IMR-90 (cell line): ENCODE measurements at regions not wholly inside any gene's neighbourhood (a gene's known extent, or its start where the extent isn't known, plus 50 kb on each side); places are given as distances from the start of the nearest gene placed in this dataset.

Source experiments
- ATAC-seq: fragments of 200-7000 bp; cut with Tn5 transposase; 2 replicates; pipeline ENCODE4 v1.9.1; 2020; ENCODE audit warnings: low read depth, mild to moderate bottlenecking, moderate library complexity
- BruUV-seq: library from RNA; stranded (reverse); fragments of 400-500 nt; replicated peaks from 2 replicates; lab custom pipeline; 2021; lab: Mats Ljungman, UMichigan
- CTCF ChIA-PET: fragments of 300-600 bp; formaldehyde crosslinking; extraction: SDS; loops from one replicate; lab custom pipeline; 2021; ENCODE audit warnings: antibody characterized with exemption; lab: Yijun Ruan, JAX
- POLR2A ChIA-PET: fragments of 300-600 bp; sonication (Branson Sonifier 250); formaldehyde crosslinking; loops from one replicate; lab custom pipeline; 2022; ENCODE audit warnings: antibody characterized with exemption; ENCODE audit not compliant: unreplicated experiment; lab: Charles Lee
- DNase-seq: peaks from one replicate; pipeline ENCODE4 v3.0.0; 2013
- H2AFZ ChIP-seq: replicated peaks from 2 replicates; pipeline ENCODE3; 2013; ENCODE audit warnings: low read length, mild to moderate bottlenecking; ENCODE audit not compliant: poor library complexity
- H2AK5ac ChIP-seq: 2 replicates; pipeline ENCODE4 v1.6.1; 2013; ENCODE audit warnings: low read depth, low read length, inconsistent platforms
- H2AK9ac ChIP-seq: replicated peaks from 2 replicates; pipeline ENCODE3; 2013; ENCODE audit warnings: mild to moderate bottlenecking, low read depth, low read length, moderate library complexity; ENCODE audit not compliant: poor library complexity
- H2BK120ac ChIP-seq: 2 replicates; pipeline ENCODE4 v1.6.1; 2013; ENCODE audit warnings: low read depth, low read length, inconsistent platforms
- H2BK15ac ChIP-seq: 3 replicates; pipeline ENCODE4 v1.6.1; 2013; ENCODE audit warnings: low read depth, low read length, inconsistent platforms
- H2BK20ac ChIP-seq: 2 replicates; pipeline ENCODE4 v1.6.1; 2013; ENCODE audit warnings: low read depth, mild to moderate bottlenecking, inconsistent platforms, low read length, moderate library complexity
- H2BK5ac ChIP-seq: 2 replicates; pipeline ENCODE4 v1.6.1; 2013; ENCODE audit warnings: mild to moderate bottlenecking, low read depth, low read length, inconsistent platforms; ENCODE audit not compliant: poor library complexity, severe bottlenecking
- H3K14ac ChIP-seq: replicated peaks from 2 replicates; pipeline ENCODE4 v1.6.1; 2013; ENCODE audit warnings: low read depth, low read length, inconsistent platforms
- H3K18ac ChIP-seq: 2 replicates; pipeline ENCODE4 v1.6.1; 2013; ENCODE audit warnings: low read depth, low read length, control low read depth
- H3K23ac ChIP-seq: 2 replicates; pipeline ENCODE4 v1.6.1; 2013; ENCODE audit warnings: low read depth, low read length, inconsistent platforms
- H3K27ac ChIP-seq: 2 replicates; pipeline ENCODE4 v1.5.1; 2013; ENCODE audit warnings: mild to moderate bottlenecking, control low read depth, low read length; ENCODE audit not compliant: insufficient read depth
- H3K27me3 ChIP-seq: 2 replicates; pipeline ENCODE4 v1.6.1; 2013; ENCODE audit warnings: low read length; ENCODE audit not compliant: control insufficient read depth, insufficient read depth
- H3K36me3 ChIP-seq: 2 replicates; pipeline ENCODE4 v1.6.1; 2013; ENCODE audit warnings: low read length, mixed read lengths; ENCODE audit not compliant: control insufficient read depth, insufficient read depth
- H3K4ac ChIP-seq: 2 replicates; pipeline ENCODE4 v1.6.1; 2013; ENCODE audit warnings: low read depth, low read length, inconsistent platforms
- H3K4me1 ChIP-seq: 2 replicates; pipeline ENCODE4 v1.6.1; 2013; ENCODE audit warnings: low read length, mixed read lengths; ENCODE audit not compliant: control insufficient read depth, insufficient read depth
- H3K4me2 ChIP-seq: 2 replicates; pipeline ENCODE4 v1.6.1; 2013; ENCODE audit warnings: low read depth, mild to moderate bottlenecking, control low read depth, low read length, moderate library complexity
- H3K4me3 ChIP-seq: 2 replicates; pipeline ENCODE4 v1.5.1; 2013; ENCODE audit warnings: low read depth, mild to moderate bottlenecking, control low read depth, low read length, moderate library complexity; ENCODE audit not compliant: insufficient read depth
- H3K56ac ChIP-seq: 2 replicates; pipeline ENCODE4 v1.6.1; 2013; ENCODE audit warnings: low read length, inconsistent platforms; ENCODE audit not compliant: insufficient read depth; ENCODE audit errors: extremely low read depth
- H3K79me1 ChIP-seq, 2 experiments: 2 replicates each; pipeline ENCODE4 v1.6.1; 2013; ENCODE audit warnings: low read length in 2 of 2, inconsistent platforms in 1 of 2, low read depth in 1 of 2
- H3K9ac ChIP-seq: 2 replicates; pipeline ENCODE4 v1.6.1; 2013; ENCODE audit warnings: low read depth, low read length, control low read depth
- H3K9me1 ChIP-seq: 2 replicates; pipeline ENCODE4 v1.6.1; 2013; ENCODE audit warnings: low read length, inconsistent platforms; ENCODE audit not compliant: insufficient read depth
- H3K9me3 ChIP-seq: 2 replicates; pipeline ENCODE4 v1.6.1; 2013; ENCODE audit warnings: low read length; ENCODE audit not compliant: control insufficient read depth, insufficient read depth
- H4K20me1 ChIP-seq: 2 replicates; pipeline ENCODE4 v1.6.1; 2013; ENCODE audit warnings: low read length, inconsistent platforms; ENCODE audit not compliant: insufficient read depth
- H4K5ac ChIP-seq: 2 replicates; pipeline ENCODE4 v1.6.1; 2013; ENCODE audit warnings: mild to moderate bottlenecking, low read depth, low read length, control low read depth
- H4K8ac ChIP-seq, 2 experiments: 2 replicates each; pipeline ENCODE4 v1.6.1; 2013; ENCODE audit warnings: low read depth in 2 of 2, low read length in 2 of 2, control low read depth in 1 of 2, inconsistent platforms in 1 of 2
- H4K91ac ChIP-seq: 2 replicates; pipeline ENCODE4 v1.6.1; 2013; ENCODE audit warnings: low read depth, low read length, inconsistent platforms; ENCODE audit not compliant: insufficient read depth
- CEBPB ChIP-seq: IDR thresholded peaks from 2 replicates; pipeline ENCODE4 v1.6.1; 2012; ENCODE audit warnings: low read depth, low read length, improper control_type of control experiment
- CHD1 ChIP-seq: IDR thresholded peaks from 2 replicates; pipeline ENCODE4 v1.6.1; 2012; ENCODE audit warnings: low read depth, low read length, improper control_type of control experiment
- CTCF ChIP-seq: conservative IDR thresholded peaks from 2 replicates; pipeline ENCODE4 v1.5.1; 2012; ENCODE audit warnings: mild to moderate bottlenecking, low read depth, low read length, improper control_type of control experiment
- ELK1 ChIP-seq: fragments of 150-350 bp; IDR thresholded peaks from 2 replicates; pipeline ENCODE4 v1.6.1; 2016; ENCODE audit warnings: low read depth, mild to moderate bottlenecking, low read length, moderate library complexity, borderline replicate concordance
- MAFK ChIP-seq: IDR thresholded peaks from 2 replicates; pipeline ENCODE4 v1.6.1; 2012; ENCODE audit warnings: low read depth, low read length, improper control_type of control experiment
- MAZ ChIP-seq: IDR thresholded peaks from 2 replicates; pipeline ENCODE4 v1.6.1; 2012; ENCODE audit warnings: low read depth, mild to moderate bottlenecking, low read length, improper control_type of control experiment, moderate library complexity, borderline replicate concordance
- MXI1 ChIP-seq: IDR thresholded peaks from 2 replicates; pipeline ENCODE4 v1.6.1; 2012; ENCODE audit warnings: low read depth, mild to moderate bottlenecking, low read length, moderate library complexity, borderline replicate concordance
- POLR2A ChIP-seq: IDR thresholded peaks from 2 replicates; pipeline ENCODE4 v1.6.1; 2012; ENCODE audit warnings: mild to moderate bottlenecking, low read depth, low read length
- RAD21 ChIP-seq: IDR thresholded peaks from 2 replicates; pipeline ENCODE4 v1.6.1; 2012; ENCODE audit warnings: low read length, improper control_type of control experiment
- RCOR1 ChIP-seq: IDR thresholded peaks from 2 replicates; pipeline ENCODE4 v1.6.1; 2012; ENCODE audit warnings: mild to moderate bottlenecking, low read length, improper control_type of control experiment; ENCODE audit not compliant: insufficient replicate concordance
- RFX5 ChIP-seq: IDR thresholded peaks from 2 replicates; pipeline ENCODE4 v1.8.0; 2012; ENCODE audit warnings: low read depth, mild to moderate bottlenecking, low read length, moderate library complexity
- WGBS, 2 experiments: methylation state at CpG; one replicate each; pipeline versions ENCODE4 v1.1.5 to v1.1.7; 2013; ENCODE audit warnings: missing lambda C conversion rate in 2 of 2; ENCODE audit not compliant: insufficient read length in 1 of 2; ENCODE audit errors: extremely low coverage in 2 of 2; 5-methylcytosine and 5-hydroxymethylcytosine counted together
- dilution Hi-C: fragments of 300-500 bp; cut with HindIII; formaldehyde crosslinking; loops from one replicate; pipeline ENCODE4 v1.14.3; 2018; ENCODE audit warnings: low sequenced_read_pairs; ENCODE audit not compliant: unreplicated experiment
- in situ Hi-C: fragments of 300-500 bp; cut with MboI; formaldehyde crosslinking; loops from 3 replicates; pipeline ENCODE4 v1.14.3; 2019; ENCODE audit warnings: low sequenced_read_pairs, inconsistent platforms, mixed read lengths
- intact Hi-C: fragments of 100-400 bp; cut with micrococcal nuclease; formaldehyde crosslinking; loops from 2 replicates; pipeline ENCODE4 v1.10.0; 2022

GRCh38 chr10:43921478-43921877 lies 272.8 kb upstream of the ZNF32 start:
- CTCF ChIA-PET: no interaction called here

More at GRCh38 chr10:43921478-43921877, 272.8 kb upstream of the ZNF32 start:
- Histone ChIP-seq H3K9ac (no peak overlapping the region), H2AFZ (peak overlapping the region; percentile 52), H3K27me3 (no peaks in the 10 kb centered on the region), H3K9me1 (no peaks in the 10 kb centered on the region), H3K9me3 (no peaks in the 10 kb centered on the region; the same call in 1 of the 2 replicates), H3K56ac (no peak overlapping the region), H3K36me3 (no peaks in the 10 kb centered on the region), H3K4me3 (no peak overlapping the region), H3K4me2 (no peak overlapping the region), H4K5ac (no peak overlapping the region), H2BK15ac (no peak overlapping the region), H2AK9ac (no peak overlapping the region), H3K79me1 (no peaks in the 10 kb centered on the region), H3K23ac (no peak overlapping the region), H2BK20ac (no peak overlapping the region), H2AK5ac (no peak overlapping the region), H4K91ac (peak overlapping the region; percentile 6; the same call in 1 of the 2 replicates), H3K18ac (no peak overlapping the region), H4K20me1 (no peaks in the 10 kb centered on the region), H4K8ac (no peak overlapping the region), H3K27ac (no peak overlapping the region), H3K14ac (no peak overlapping the region), H2BK5ac (no peak overlapping the region), H2BK120ac (no peak overlapping the region), H3K4me1 (no peaks in the 10 kb centered on the region), H3K4ac (peak overlapping the region; percentile 12; the same call in 1 of the 2 replicates)
- TF ChIP-seq CEBPB: no peak
- no peak for TF ChIP-seq ELK1
- no peak for TF ChIP-seq RCOR1
- no peak for TF ChIP-seq CTCF
- TF ChIP-seq RAD21: no peak
- TF ChIP-seq MXI1: no peak
- no peak for TF ChIP-seq RFX5
- TF ChIP-seq CHD1: no peak
- TF ChIP-seq MAZ: no peak
- TF ChIP-seq POLR2A: no peak
- no peak for TF ChIP-seq MAFK
- 100% methylated on average over 1 of the region's 6 CpGs; no CpG with 5 or more reads in 1 of the 2 experiments for WGBS, 2 experiments
- no peak for ATAC-seq
- DNase-seq: no peak
- dilution Hi-C loops: no loop called here
- in situ Hi-C loops: no loop called here
- BruUV-seq: no TSS peak
- intact Hi-C loops: no loop called here
- POLR2A ChIA-PET: no interaction called here
